Spleen (tissue), 11 donors: ENCODE measurements at regions not wholly inside any gene's neighbourhood (a gene's known extent, or its start where the extent isn't known, plus 50 kb on each side); places are given as distances from the start of the nearest gene placed in this dataset.
"Not testable (repeated sequence)": the region's sequence is repeated elsewhere in the genome, so short reads cannot be mapped to it uniquely, and the experiment has no call there.

ENCODE experiments used
- DNase-seq: peaks from one replicate; pipeline ENCODE4 v3.0.0-alpha.2; 2020
- H3K27ac ChIP-seq, 8 donors: fragments of 200-600 bp; sonication (generic) in 7 of 8; 1 replicate in 4 of 8; 2 replicates in 4 of 8; pipeline versions ENCODE4 v1.5.0 to v1.8.0; 2016 to 2021; ENCODE audit warnings: inconsistent platforms in 4 of 8, mild to moderate bottlenecking in 4 of 8, moderate library complexity in 1 of 8
- H3K27me3 ChIP-seq, 7 donors: fragments of 200-600 bp; sonication (generic) in 6 of 7; replicated peaks in 1 of 7; 1 replicate in 4 of 7; 2 replicates in 3 of 7; pipeline versions ENCODE4 v1.5.0 to v1.8.0; 2016 to 2021; ENCODE audit warnings: inconsistent platforms in 3 of 7, mild to moderate bottlenecking in 1 of 7
- H3K36me3 ChIP-seq, 6 donors: fragments of 200-600 bp; sonication (generic) in 5 of 6; 1 replicate in 4 of 6; 2 replicates in 2 of 6; pipeline versions ENCODE4 v1.5.0 to v1.8.0; 2016 to 2021; ENCODE audit warnings: inconsistent platforms in 2 of 6
- H3K4me1 ChIP-seq, 6 donors: fragments of 200-600 bp; sonication (generic) in 5 of 6; 1 replicate in 3 of 6; 2 replicates in 3 of 6; pipeline versions ENCODE4 v1.5.0 to v1.8.0; 2016 to 2021; ENCODE audit warnings: inconsistent platforms in 3 of 6
- H3K4me3 ChIP-seq, 8 donors: fragments of 200-600 bp; sonication (generic) in 7 of 8; 1 replicate in 4 of 8; 2 replicates in 4 of 8; pipeline versions ENCODE4 v1.5.0 to v1.8.0; 2016 to 2021; ENCODE audit warnings: inconsistent platforms in 4 of 8, mild to moderate bottlenecking in 4 of 8, moderate library complexity in 2 of 8
- H3K9me3 ChIP-seq, 8 donors: fragments of 200-600 bp; sonication (generic) in 7 of 8; 1 replicate in 4 of 8; 2 replicates in 4 of 8; pipeline versions ENCODE4 v1.5.0 to v1.8.0; 2016 to 2021; ENCODE audit warnings: inconsistent platforms in 4 of 8
- POLR2A ChIP-seq, 3 donors: fragments of 450-650 bp; IDR thresholded peaks; one replicate each; pipeline ENCODE4 v1.5.1; 2017; ENCODE audit warnings: antibody characterized with exemption in 3 of 3, mild to moderate bottlenecking in 1 of 3
- POLR2AphosphoS5 ChIP-seq, 3 donors: sonication (generic); formaldehyde crosslinking; IDR thresholded peaks; one replicate each; pipeline ENCODE4 v1.5.1; 2017; ENCODE audit warnings: antibody characterized with exemption in 3 of 3
- WGBS, 5 donors: extraction: QIAGEN DNeasy Blood & Tissue Kit in 3 of 5; methylation state at CpG; one replicate each; pipeline versions ENCODE4 v1.1.5 to v1.1.7; 2013 to 2018; 5-methylcytosine and 5-hydroxymethylcytosine counted together
- intact Hi-C: fragments of 100-400 bp; cut with DNase I; formaldehyde crosslinking; loops from one replicate; pipeline ENCODE4 v1.15.0; 2023; ENCODE audit warnings: low total_unique reads
- TF ChIP-seq, protein P1 (sequence below), 11 experiments: fragments of 200-600 bp in 7 of 11; fragments of 450-650 bp in 4 of 11; sonication (generic) in 4 of 11; IDR thresholded peaks in 8 of 11; conservative IDR thresholded peaks in 3 of 11; 1 replicate in 7 of 11; 2 replicates in 4 of 11; pipeline versions ENCODE4 v1.4.0 to v1.8.0; 2016 to 2021; ENCODE audit warnings: antibody characterized with exemption in 11 of 11, inconsistent platforms in 4 of 11, mild to moderate bottlenecking in 1 of 11
- donor health status: healthy with polysubstance abuse.
- donor health status: DM: no; HTN: no; CAD: no; lungs with moderate emphysema.
- donor health status: DM: no; HTN: no; CAD: no.
- donor health status: Bipolar disorder and iron deficiency.
- donor health status: healthy.
- donor health status: DM: no; HTN: no; CAD: no.
- donor health status: DM: yes; HTN: yes; CAD: no.

DNA sequence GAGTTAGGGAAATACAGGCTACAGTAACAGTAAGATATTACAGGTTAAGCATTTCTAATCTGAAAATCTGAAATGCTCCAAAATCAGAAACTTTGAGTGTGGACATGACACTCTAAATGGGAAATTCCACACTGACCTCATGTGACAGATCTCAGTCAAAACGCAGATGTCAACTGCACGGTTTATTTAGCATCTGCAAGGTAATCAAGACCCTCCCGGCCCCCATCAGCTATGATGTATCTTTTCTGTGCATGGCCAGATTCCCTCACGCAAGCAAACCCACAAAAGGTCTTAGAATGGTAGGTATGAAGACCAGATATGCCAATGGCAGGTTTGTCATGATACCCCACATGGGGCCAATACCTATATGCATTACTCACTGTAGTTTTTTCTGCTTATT is 82.8 kb downstream of the COQ2 start:
- intact Hi-C loops = no loop called here
- TF ChIP-seq, protein P1, sequence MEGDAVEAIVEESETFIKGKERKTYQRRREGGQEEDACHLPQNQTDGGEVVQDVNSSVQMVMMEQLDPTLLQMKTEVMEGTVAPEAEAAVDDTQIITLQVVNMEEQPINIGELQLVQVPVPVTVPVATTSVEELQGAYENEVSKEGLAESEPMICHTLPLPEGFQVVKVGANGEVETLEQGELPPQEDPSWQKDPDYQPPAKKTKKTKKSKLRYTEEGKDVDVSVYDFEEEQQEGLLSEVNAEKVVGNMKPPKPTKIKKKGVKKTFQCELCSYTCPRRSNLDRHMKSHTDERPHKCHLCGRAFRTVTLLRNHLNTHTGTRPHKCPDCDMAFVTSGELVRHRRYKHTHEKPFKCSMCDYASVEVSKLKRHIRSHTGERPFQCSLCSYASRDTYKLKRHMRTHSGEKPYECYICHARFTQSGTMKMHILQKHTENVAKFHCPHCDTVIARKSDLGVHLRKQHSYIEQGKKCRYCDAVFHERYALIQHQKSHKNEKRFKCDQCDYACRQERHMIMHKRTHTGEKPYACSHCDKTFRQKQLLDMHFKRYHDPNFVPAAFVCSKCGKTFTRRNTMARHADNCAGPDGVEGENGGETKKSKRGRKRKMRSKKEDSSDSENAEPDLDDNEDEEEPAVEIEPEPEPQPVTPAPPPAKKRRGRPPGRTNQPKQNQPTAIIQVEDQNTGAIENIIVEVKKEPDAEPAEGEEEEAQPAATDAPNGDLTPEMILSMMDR (IDR thresholded peaks at IDR 0.05 in 8 of 11, conservative IDR thresholded peaks at IDR 0.05 in 3 of 11) = no peak
- TF ChIP-seq POLR2AphosphoS5 (IDR thresholded peaks at IDR 0.05) = no peak
- TF ChIP-seq POLR2A (IDR thresholded peaks at IDR 0.05) = no peak
- H3K27ac ChIP-seq = no peak overlapping the region
- H3K36me3 ChIP-seq = no peaks in the 10 kb centered on the region
- WGBS, 5 donors = 84 to 91% (median 86%) methylated on average over 4 of the region's 4 CpGs
- peaks cover 0 to 41% (median 19%) of the 10 kb centered on the region in 6 donors for H3K4me1 ChIP-seq
- H3K4me3 ChIP-seq = no peak overlapping the region
- DNase-seq = no peak
- H3K27me3 ChIP-seq = no peaks in the 10 kb centered on the region
- peaks cover 0 to 5% (median 0%) of the 10 kb centered on the region in 8 donors for H3K9me3 ChIP-seq

DNA sequence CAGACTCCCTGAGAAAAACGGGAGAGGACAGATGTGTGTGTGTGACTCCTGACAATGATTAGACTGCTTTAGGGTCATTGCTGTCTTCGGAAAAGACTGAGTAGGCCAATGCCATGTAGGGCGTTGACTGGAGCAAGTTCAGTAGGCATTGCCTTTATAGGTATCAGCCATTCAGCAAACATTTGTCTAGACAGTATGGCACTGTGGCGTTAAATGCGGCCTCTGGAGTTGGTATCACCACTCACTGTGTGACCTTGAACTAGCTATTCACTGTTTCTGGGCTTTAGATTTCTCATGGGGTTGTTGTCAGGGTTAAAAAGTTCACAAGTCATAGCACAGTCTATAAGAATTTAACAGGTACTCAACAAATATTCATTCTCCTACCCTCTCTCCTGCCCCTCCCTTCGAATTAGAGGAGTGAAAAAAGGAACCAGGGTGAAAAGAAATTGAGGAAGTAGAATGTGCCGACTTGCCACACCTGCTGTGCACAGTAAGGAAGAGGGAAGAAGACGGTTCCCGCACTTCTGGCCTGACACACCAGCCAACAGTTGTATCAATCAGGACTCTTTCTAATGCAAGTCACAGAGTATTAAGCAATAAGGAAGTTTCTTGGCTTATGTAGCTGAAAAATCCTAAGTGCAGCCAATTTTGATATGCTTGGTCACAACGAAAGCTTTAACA is 83.2 kb upstream of the PLAC8 start:
- TF ChIP-seq, protein P1 (IDR thresholded peaks at IDR 0.05 in 8 of 11, conservative IDR thresholded peaks at IDR 0.05 in 3 of 11) = peak in 1 of 11 experiments; percentile 19
- TF ChIP-seq POLR2A (IDR thresholded peaks at IDR 0.05) = no peak
- peak in 1 of 3 donors; percentile 72 for TF ChIP-seq POLR2AphosphoS5 (IDR thresholded peaks at IDR 0.05)
- Histone ChIP-seq H3K27me3 (no peaks in the 10 kb centered on the region), H3K36me3 (no peaks in the 10 kb centered on the region), H3K4me3 (peak overlapping the region in 1 of 8 donors; percentile 1), H3K27ac (peak overlapping the region; percentile 20 to 87 (median 77)), H3K4me1 (peaks cover 0 to 60% (median 22%) of the 10 kb centered on the region in 6 donors), H3K9me3 (peaks cover 0 to 5% (median 0%) of the 10 kb centered on the region in 8 donors)
- peak; percentile 84 for DNase-seq
- intact Hi-C loops = no loop called here
- WGBS, 5 donors = 56 to 63% (median 62%) methylated on average over 10 of the region's 10 CpGs

DNA sequence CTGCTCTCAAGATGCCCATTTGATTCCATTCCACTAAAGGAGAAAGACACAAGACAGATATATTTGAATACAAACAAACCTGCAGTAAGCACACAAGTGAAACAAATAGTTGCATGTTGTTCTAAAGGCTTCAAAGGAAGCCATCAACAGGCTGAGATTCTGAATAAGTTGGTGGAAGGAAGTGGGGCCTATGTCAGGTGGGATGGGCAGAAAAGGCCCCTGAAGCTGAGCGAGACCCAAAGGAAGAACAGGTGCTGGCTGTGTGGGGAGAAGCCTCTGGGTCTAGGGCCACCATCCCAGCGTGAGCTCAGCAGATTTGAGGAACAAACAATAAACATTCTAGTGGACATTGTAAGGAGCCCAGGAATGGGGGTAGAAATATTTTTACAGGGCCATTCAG is 82.4 kb upstream of the PLAC8 start:
- peaks cover 0 to 60% (median 22%) of the 10 kb centered on the region in 6 donors for H3K4me1 ChIP-seq
- no peak for DNase-seq
- H3K36me3 ChIP-seq = no peaks in the 10 kb centered on the region
- H3K9me3 ChIP-seq = peaks cover 0 to 5% (median 0%) of the 10 kb centered on the region in 8 donors
- H3K27me3 ChIP-seq = no peaks in the 10 kb centered on the region
- TF ChIP-seq POLR2A (IDR thresholded peaks at IDR 0.05) (no peak), POLR2AphosphoS5 (IDR thresholded peaks at IDR 0.05) (no peak)
- TF ChIP-seq, protein P1 (IDR thresholded peaks at IDR 0.05 in 8 of 11, conservative IDR thresholded peaks at IDR 0.05 in 3 of 11) = no peak
- WGBS, 5 donors = 37 to 53% (median 51%) methylated on average over 2 of the region's 2 CpGs
- no peak overlapping the region for H3K4me3 ChIP-seq
- peak overlapping the region in 4 of 8 donors; percentile 72 to 87 (median 84) for H3K27ac ChIP-seq
- intact Hi-C loops = no loop called here

DNA sequence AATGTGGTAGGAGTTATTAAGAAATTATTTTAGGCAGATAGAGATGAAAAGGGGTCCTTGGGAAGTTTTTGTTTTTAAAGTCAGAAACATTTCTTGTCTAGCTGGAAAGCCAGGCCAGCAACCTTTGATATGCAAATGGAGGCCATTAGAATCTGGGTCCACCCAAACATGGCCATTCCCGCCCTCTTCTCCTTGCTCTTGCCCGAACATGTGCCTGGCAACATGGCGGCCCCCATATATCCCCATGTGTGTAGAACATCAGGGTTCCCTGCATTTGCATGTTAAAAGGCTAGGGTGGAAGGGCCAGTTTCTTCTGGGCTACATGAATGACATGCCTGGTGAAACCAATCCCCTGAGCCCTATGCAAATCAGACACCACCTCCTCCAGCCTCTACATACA is 80.7 kb upstream of the PLAC8 start:
- no peak for TF ChIP-seq POLR2A (IDR thresholded peaks at IDR 0.05)
- no peak for TF ChIP-seq POLR2AphosphoS5 (IDR thresholded peaks at IDR 0.05)
- TF ChIP-seq, protein P1 (IDR thresholded peaks at IDR 0.05 in 8 of 11, conservative IDR thresholded peaks at IDR 0.05 in 3 of 11) = no peak
- 92 to 98% (median 98%) methylated on average over 3 of the region's 3 CpGs for WGBS, 5 donors
- Histone ChIP-seq H3K4me1 (peaks cover 0 to 64% (median 22%) of the 10 kb centered on the region in 6 donors), H3K36me3 (no peaks in the 10 kb centered on the region), H3K27me3 (no peaks in the 10 kb centered on the region), H3K9me3 (peaks cover 0 to 5% (median 0%) of the 10 kb centered on the region in 8 donors), H3K4me3 (no peak overlapping the region), H3K27ac (peak overlapping the region in 2 of 8 donors; percentile 46 to 56)
- intact Hi-C loops = no loop called here
- DNase-seq = no peak

DNA sequence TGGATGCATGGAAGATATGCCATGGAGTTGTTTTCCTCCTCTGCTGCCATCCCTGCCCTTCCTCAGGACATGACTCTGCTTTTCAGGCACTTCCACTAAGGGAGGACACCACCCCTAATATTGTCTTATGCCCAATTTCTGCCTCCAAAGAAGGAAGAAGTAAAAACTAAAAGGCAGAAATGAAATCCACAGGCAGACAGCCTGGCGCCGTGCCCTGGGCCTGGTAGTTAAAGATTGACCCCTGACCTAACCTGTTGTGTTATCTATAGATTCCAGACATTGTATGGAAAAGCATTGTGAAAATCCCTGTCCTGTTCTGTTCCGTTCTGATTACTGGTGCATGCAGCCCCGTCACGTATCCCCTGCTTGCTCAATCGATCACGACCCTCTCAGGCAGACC is 80.1 kb upstream of the PLAC8 start:
- 43 to 74% (median 47%) methylated on average over 7 of the region's 7 CpGs for WGBS, 5 donors
- H3K9me3 ChIP-seq, H3K4me3 ChIP-seq, DNase-seq, intact Hi-C loops, H3K36me3 ChIP-seq, H3K27me3 ChIP-seq: not testable (repeated sequence)
- Histone ChIP-seq H3K27ac (peak overlapping the region in 4 of 8 donors; percentile 17 to 61 (median 51)), H3K4me1 (peaks cover 0 to 64% (median 22%) of the 10 kb centered on the region in 6 donors)
